ENCODE measurements at regions not wholly inside any gene's neighbourhood (a gene's known extent, or its start where the extent isn't known, plus 50 kb on each side); places are given as distances from the start of the nearest gene placed in this dataset.

DNA sequence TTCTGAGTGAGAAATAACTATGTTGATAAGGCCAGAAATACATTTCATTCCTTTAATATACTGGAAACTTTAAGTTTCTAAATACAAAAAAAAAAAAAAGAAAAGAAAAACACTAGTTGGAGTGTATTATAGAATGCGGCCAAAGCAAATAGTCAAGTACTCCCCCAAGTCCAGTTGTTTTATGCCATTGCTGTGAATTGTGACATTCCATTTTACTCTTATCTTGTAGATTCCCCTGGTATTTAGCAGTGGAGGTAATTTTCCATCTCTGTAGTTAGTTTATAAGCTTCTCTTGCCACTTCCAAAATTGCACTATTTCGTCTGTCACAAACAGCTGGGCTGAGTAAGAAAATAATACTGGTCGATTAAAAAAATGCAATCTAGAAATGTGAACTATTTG lies 426.0 kb downstream of the PCDH18 start:
- CTCF ChIA-PET = no interaction called here
- H3K9me3 ChIP-seq = no peaks in the 10 kb centered on the region
- no peak for ATAC-seq
- DNase-seq (ENCODE audit: low read depth in 1 of 2, low spot score in 1 of 2) = no peak
- no peak overlapping the region for H3K4me3 ChIP-seq
- TF ChIP-seq RAD21 (conservative IDR thresholded peaks at IDR 0.05 in 1 of 2, IDR thresholded peaks at IDR 0.05 in 1 of 2) (no peak), ZFP36 (IDR thresholded peaks at IDR 0.05; ENCODE audit: borderline replicate concordance, partially characterized antibody) (no peak), HOXB13 (CRISPR knock-in tag; IDR thresholded peaks at IDR 0.05; ENCODE audit: low read depth) (no peak), POLR2AphosphoS2 (conservative IDR thresholded peaks at IDR 0.05; ENCODE audit: low read length) (no peak), MAZ (IDR thresholded peaks at IDR 0.05; ENCODE audit: borderline replicate concordance, low read depth, low read length) (no peak), CBX8 (IDR thresholded peaks at IDR 0.05) (no peak), NFE2L2 (conservative IDR thresholded peaks at IDR 0.05; ENCODE audit: low read length) (no peak), JUN (IDR thresholded peaks at IDR 0.05) (no peak), HOXB5 (CRISPR knock-in tag; IDR thresholded peaks at IDR 0.05) (no peak)
- WGBS (ENCODE audit: missing lambda C conversion rate) = 48% methylated on average over 3 of the region's 3 CpGs
- no peak overlapping the region for H3K27ac ChIP-seq
- H3K4me1 ChIP-seq = no peaks in the 10 kb centered on the region
- POLR2A ChIA-PET = no interaction called here
- FAIRE-seq = no peak
- no peak overlapping the region for H3K4me2 ChIP-seq

DNA sequence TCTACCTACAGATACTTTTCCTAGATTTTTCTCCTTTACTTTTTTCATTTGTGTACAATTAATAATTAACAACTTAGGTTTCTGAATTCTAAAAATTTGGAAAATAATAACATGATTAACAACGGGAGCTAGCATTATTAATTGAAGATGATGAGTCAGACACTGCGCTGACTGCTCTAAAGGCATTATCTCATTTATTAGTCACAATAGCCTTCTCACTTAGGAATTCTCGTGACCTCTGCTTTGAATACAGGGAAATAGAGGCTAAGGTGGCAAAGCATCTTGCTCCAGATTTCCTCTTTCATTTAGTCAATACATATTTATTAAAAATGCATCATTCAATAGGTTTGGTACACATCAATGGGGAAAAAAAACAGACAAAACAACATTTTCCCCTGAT lies 441.3 kb downstream of the PCDH18 start:
- TF ChIP-seq, protein P1, sequence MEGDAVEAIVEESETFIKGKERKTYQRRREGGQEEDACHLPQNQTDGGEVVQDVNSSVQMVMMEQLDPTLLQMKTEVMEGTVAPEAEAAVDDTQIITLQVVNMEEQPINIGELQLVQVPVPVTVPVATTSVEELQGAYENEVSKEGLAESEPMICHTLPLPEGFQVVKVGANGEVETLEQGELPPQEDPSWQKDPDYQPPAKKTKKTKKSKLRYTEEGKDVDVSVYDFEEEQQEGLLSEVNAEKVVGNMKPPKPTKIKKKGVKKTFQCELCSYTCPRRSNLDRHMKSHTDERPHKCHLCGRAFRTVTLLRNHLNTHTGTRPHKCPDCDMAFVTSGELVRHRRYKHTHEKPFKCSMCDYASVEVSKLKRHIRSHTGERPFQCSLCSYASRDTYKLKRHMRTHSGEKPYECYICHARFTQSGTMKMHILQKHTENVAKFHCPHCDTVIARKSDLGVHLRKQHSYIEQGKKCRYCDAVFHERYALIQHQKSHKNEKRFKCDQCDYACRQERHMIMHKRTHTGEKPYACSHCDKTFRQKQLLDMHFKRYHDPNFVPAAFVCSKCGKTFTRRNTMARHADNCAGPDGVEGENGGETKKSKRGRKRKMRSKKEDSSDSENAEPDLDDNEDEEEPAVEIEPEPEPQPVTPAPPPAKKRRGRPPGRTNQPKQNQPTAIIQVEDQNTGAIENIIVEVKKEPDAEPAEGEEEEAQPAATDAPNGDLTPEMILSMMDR (IDR thresholded peaks at IDR 0.05) = no peak
- TF ChIP-seq, protein P2, sequence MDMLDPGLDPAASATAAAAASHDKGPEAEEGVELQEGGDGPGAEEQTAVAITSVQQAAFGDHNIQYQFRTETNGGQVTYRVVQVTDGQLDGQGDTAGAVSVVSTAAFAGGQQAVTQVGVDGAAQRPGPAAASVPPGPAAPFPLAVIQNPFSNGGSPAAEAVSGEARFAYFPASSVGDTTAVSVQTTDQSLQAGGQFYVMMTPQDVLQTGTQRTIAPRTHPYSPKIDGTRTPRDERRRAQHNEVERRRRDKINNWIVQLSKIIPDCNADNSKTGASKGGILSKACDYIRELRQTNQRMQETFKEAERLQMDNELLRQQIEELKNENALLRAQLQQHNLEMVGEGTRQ (IDR thresholded peaks at IDR 0.05) = no peak
- no peak for TF ChIP-seq RARB (CRISPR knock-in tag; IDR thresholded peaks at IDR 0.05)
- no peak for TF ChIP-seq POLR2A (IDR thresholded peaks at IDR 0.05; ENCODE audit: low read length)
- TF ChIP-seq, protein P3, sequence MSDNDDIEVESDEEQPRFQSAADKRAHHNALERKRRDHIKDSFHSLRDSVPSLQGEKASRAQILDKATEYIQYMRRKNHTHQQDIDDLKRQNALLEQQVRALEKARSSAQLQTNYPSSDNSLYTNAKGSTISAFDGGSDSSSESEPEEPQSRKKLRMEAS (IDR thresholded peaks at IDR 0.05) = no peak
- TF ChIP-seq NR3C1 (IDR thresholded peaks at IDR 0.05) = no peak
- TF ChIP-seq, protein P4, sequence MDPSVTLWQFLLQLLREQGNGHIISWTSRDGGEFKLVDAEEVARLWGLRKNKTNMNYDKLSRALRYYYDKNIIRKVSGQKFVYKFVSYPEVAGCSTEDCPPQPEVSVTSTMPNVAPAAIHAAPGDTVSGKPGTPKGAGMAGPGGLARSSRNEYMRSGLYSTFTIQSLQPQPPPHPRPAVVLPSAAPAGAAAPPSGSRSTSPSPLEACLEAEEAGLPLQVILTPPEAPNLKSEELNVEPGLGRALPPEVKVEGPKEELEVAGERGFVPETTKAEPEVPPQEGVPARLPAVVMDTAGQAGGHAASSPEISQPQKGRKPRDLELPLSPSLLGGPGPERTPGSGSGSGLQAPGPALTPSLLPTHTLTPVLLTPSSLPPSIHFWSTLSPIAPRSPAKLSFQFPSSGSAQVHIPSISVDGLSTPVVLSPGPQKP (IDR thresholded peaks at IDR 0.05; ENCODE audit: low read depth, low read length) = no peak
- no peak for TF ChIP-seq ZNF302 (CRISPR knock-in tag; IDR thresholded peaks at IDR 0.05)
- no peak for TF ChIP-seq TFCP2L1 (CRISPR knock-in tag; IDR thresholded peaks at IDR 0.05)
- TF ChIP-seq TP53 (CRISPR knock-in tag; IDR thresholded peaks at IDR 0.05) = no peak
- TF ChIP-seq JUNB (IDR thresholded peaks at IDR 0.05) = no peak
- no peak for TF ChIP-seq MYC (IDR thresholded peaks at IDR 0.05; ENCODE audit: borderline replicate concordance, low read length)
- no peak for TF ChIP-seq JUN (IDR thresholded peaks at IDR 0.05)
- no peak for TF ChIP-seq NFE2L2 (conservative IDR thresholded peaks at IDR 0.05; ENCODE audit: low read length)
- WGBS (ENCODE audit: missing lambda C conversion rate) = 57% methylated on average over 3 of the region's 3 CpGs
- Histone ChIP-seq H3K9me3 (no peaks in the 10 kb centered on the region), H3K27ac (no peak overlapping the region), H3K4me2 (no peak overlapping the region), H3K4me3 (no peak overlapping the region), H3K4me1 (no peaks in the 10 kb centered on the region)
- ChIA-PET CTCF (no interaction called here), POLR2A (no interaction called here)
- DNase-seq (ENCODE audit: low read depth in 1 of 2, low spot score in 1 of 2) (no peak), FAIRE-seq (no peak), ATAC-seq (no peak)

DNA sequence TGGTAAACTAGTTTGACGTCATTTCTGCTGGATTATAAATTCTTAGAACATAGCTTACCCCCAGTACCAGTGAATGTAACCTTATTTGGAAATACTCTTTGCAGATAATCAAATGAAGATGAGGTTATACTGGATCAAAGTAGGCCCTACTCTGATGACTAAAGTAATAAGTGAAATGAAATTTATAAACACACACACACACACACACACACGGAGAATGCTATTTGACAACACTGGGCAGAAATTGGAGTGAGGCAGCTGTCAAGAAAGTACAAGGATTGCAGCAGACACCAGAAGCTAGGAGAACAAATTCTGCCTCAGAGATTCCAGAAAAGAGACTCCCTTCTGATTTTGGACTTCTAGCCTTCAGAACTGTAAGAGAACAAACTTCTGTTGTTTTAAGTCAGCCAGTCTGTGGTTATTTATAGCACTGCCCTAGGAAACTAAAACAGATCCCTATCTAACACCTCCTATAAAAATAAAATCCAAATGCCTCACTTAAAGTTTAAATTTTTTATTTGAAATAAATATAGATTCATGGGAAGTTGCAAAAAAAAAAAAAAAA lies 448.6 kb downstream of the PCDH18 start:
- Histone ChIP-seq H3K9me3 (no peaks in the 10 kb centered on the region), H3K4me1 (no peaks in the 10 kb centered on the region), H3K4me2 (no peak overlapping the region), H3K4me3 (no peak overlapping the region), H3K27ac (no peak overlapping the region)
- WGBS (ENCODE audit: missing lambda C conversion rate) = 46% methylated on average over 2 of the region's 2 CpGs
- ChIA-PET CTCF (interaction anchor here (0.5 kb wide), 1 partner anchor 121 kb away, joined by 3 read pairs; no protein-coding TSS in a partner anchor), POLR2A (no interaction called here)
- no peak for FAIRE-seq
- ATAC-seq = no peak
- TF ChIP-seq, protein P5, sequence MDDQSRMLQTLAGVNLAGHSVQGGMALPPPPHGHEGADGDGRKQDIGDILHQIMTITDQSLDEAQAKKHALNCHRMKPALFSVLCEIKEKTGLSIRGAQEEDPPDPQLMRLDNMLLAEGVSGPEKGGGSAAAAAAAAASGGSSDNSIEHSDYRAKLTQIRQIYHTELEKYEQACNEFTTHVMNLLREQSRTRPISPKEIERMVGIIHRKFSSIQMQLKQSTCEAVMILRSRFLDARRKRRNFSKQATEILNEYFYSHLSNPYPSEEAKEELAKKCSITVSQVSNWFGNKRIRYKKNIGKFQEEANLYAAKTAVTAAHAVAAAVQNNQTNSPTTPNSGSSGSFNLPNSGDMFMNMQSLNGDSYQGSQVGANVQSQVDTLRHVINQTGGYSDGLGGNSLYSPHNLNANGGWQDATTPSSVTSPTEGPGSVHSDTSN (IDR thresholded peaks at IDR 0.05) = no peak
- TF ChIP-seq POLR2AphosphoS2 (conservative IDR thresholded peaks at IDR 0.05; ENCODE audit: low read length) (no peak), HEYL (CRISPR knock-in tag; IDR thresholded peaks at IDR 0.05) (no peak), EHF (CRISPR knock-in tag; IDR thresholded peaks at IDR 0.05) (no peak)
- DNase-seq (ENCODE audit: low read depth in 1 of 2, low spot score in 1 of 2) = no peak

Measured in A549 (cell line).